Endodermal cell (in vitro differentiated cells): ENCODE measurements at regions not wholly inside any gene's neighbourhood (a gene's known extent, or its start where the extent isn't known, plus 50 kb on each side); places are given as distances from the start of the nearest gene placed in this dataset.

Experiments
- DNase-seq: peaks from one replicate; pipeline ENCODE4 v3.0.0-alpha.2; 2017
- H3K27ac ChIP-seq: 2 replicates; pipeline ENCODE4 v1.5.1; 2013; ENCODE audit warnings: mild to moderate bottlenecking, low read depth, low read length, moderate library complexity
- H3K27me3 ChIP-seq: 2 replicates; pipeline ENCODE4 v1.6.1; 2013; ENCODE audit warnings: mild to moderate bottlenecking, low read length, moderate library complexity; ENCODE audit not compliant: insufficient read depth, control insufficient read depth, poor library complexity, severe bottlenecking
- H3K36me3 ChIP-seq: 2 replicates; pipeline ENCODE4 v1.7.0; 2013; ENCODE audit warnings: mild to moderate bottlenecking, low read length, moderate library complexity; ENCODE audit not compliant: control insufficient read depth, insufficient read depth
- H3K4me1 ChIP-seq: one replicate; pipeline ENCODE4 v1.7.0; 2013; ENCODE audit warnings: low read length; ENCODE audit not compliant: control insufficient read depth, insufficient read depth
- H3K4me3 ChIP-seq: 2 replicates; pipeline ENCODE4 v1.5.1; 2013; ENCODE audit warnings: mild to moderate bottlenecking, low read length, moderate library complexity
- H3K9ac ChIP-seq: 2 replicates; pipeline ENCODE4 v1.6.1; 2013; ENCODE audit warnings: mild to moderate bottlenecking, low read length, moderate library complexity; ENCODE audit not compliant: poor library complexity, severe bottlenecking; ENCODE audit errors: extremely low read depth
- H3K9me3 ChIP-seq: 2 replicates; pipeline ENCODE4 v1.6.1; 2013; ENCODE audit warnings: mild to moderate bottlenecking, low read length, moderate library complexity; ENCODE audit not compliant: control insufficient read depth
- H3K27ac Mint-ChIP-seq: 2 replicates; pipeline ENCODE4 v1.8.0; 2020; ENCODE audit warnings: mixed read lengths
- H3K27me3 Mint-ChIP-seq: 2 replicates; pipeline ENCODE4 v1.8.0; 2021; ENCODE audit warnings: mild to moderate bottlenecking, mixed read lengths; ENCODE audit not compliant: insufficient read depth
- H3K36me3 Mint-ChIP-seq: 2 replicates; pipeline ENCODE4 v1.8.0; 2020; ENCODE audit warnings: low read depth, mixed read lengths
- H3K4me1 Mint-ChIP-seq: 2 replicates; pipeline ENCODE4 v1.8.0; 2020; ENCODE audit warnings: mixed read lengths
- H3K4me3 Mint-ChIP-seq: 2 replicates; pipeline ENCODE4 v1.8.0; 2020; ENCODE audit warnings: mild to moderate bottlenecking, moderate library complexity, mixed read lengths
- H3K9me3 Mint-ChIP-seq: 2 replicates; pipeline ENCODE4 v1.8.0; 2020; ENCODE audit warnings: mild to moderate bottlenecking, mixed read lengths
- WGBS, 2 experiments: methylation state at CpG; one replicate each; pipeline versions ENCODE4 v1.1.5 to v1.1.7; 2013; ENCODE audit warnings: missing lambda C conversion rate in 2 of 2, mixed read lengths in 1 of 2; ENCODE audit not compliant: insufficient coverage in 1 of 2, insufficient read length in 1 of 2; 5-methylcytosine and 5-hydroxymethylcytosine counted together
- TF ChIP-seq, protein P1 (sequence below): fragments of 200-600 bp; sonication (generic); conservative IDR thresholded peaks from 2 replicates; pipeline ENCODE4 v1.5.0; 2021; ENCODE audit warnings: antibody characterized with exemption, mild to moderate bottlenecking

DNA sequence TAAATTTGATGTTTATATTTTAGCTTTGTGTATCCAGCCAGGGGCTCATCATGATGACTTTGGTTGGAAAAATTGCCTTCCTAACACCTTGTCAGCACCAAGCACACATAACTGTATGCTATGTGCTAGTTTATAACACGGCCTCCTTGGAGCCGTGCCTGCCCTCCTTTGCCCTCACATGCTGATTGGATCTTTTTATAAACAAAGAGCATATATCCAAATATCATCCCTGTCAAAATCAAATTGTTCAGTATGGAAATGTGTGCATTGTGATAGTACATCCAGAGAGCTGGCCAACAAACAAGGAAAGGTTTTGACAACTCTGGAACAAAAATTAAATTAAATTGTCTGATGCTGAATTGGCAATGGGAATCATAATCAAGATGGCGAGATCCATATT, 241.5 kb downstream of the DCDC2C start:
- Mint-ChIP-seq H3K9me3 (no peaks in the 10 kb centered on the region), H3K4me3 (no peak overlapping the region)
- TF ChIP-seq, protein P1, sequence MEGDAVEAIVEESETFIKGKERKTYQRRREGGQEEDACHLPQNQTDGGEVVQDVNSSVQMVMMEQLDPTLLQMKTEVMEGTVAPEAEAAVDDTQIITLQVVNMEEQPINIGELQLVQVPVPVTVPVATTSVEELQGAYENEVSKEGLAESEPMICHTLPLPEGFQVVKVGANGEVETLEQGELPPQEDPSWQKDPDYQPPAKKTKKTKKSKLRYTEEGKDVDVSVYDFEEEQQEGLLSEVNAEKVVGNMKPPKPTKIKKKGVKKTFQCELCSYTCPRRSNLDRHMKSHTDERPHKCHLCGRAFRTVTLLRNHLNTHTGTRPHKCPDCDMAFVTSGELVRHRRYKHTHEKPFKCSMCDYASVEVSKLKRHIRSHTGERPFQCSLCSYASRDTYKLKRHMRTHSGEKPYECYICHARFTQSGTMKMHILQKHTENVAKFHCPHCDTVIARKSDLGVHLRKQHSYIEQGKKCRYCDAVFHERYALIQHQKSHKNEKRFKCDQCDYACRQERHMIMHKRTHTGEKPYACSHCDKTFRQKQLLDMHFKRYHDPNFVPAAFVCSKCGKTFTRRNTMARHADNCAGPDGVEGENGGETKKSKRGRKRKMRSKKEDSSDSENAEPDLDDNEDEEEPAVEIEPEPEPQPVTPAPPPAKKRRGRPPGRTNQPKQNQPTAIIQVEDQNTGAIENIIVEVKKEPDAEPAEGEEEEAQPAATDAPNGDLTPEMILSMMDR = no peak

DNA sequence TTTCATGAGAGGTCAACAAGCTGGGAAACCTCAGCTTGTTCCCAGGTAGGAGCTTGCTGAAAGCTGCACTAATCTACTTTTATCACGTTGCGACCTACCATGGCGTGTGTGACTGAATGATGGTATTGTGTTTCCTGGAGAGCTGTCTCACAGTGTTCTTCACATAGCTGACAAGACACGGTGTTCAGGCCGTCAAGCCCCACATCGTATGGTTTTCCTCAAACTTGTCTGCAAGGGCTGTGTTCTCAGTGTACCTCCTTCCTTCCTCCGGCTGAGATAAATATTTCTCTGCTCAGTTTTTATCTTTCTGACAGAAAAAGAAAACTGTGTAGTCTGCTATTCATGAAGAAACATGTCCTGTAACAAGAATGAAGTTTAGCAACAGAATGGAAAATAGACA, 244.8 kb downstream of the DCDC2C start:
- Mint-ChIP-seq H3K9me3 (no peaks in the 10 kb centered on the region), H3K36me3 (no peaks in the 10 kb centered on the region), H3K27ac (no peak overlapping the region)

More for the DNA sequence above, 241.5 kb downstream of the DCDC2C start:
- no peaks in the 10 kb centered on the region for H3K9me3 ChIP-seq
- DNase-seq = no peak
- H3K4me1 ChIP-seq = no peaks in the 10 kb centered on the region
- no peak overlapping the region for H3K27ac ChIP-seq
- H3K4me3 ChIP-seq = no peak overlapping the region
- no peaks in the 10 kb centered on the region for H3K36me3 Mint-ChIP-seq
- 95 to 100% methylated on average over 1 to 3 of the region's 3 CpGs for WGBS, 2 experiments
- H3K36me3 ChIP-seq = no peaks in the 10 kb centered on the region
- no peaks in the 10 kb centered on the region for H3K27me3 ChIP-seq
- H3K27ac Mint-ChIP-seq = no peak overlapping the region
- H3K4me1 Mint-ChIP-seq = peaks cover 2% of the 10 kb centered on the region
- H3K9ac ChIP-seq = no peak overlapping the region
- H3K27me3 Mint-ChIP-seq = no peaks in the 10 kb centered on the region

DNA sequence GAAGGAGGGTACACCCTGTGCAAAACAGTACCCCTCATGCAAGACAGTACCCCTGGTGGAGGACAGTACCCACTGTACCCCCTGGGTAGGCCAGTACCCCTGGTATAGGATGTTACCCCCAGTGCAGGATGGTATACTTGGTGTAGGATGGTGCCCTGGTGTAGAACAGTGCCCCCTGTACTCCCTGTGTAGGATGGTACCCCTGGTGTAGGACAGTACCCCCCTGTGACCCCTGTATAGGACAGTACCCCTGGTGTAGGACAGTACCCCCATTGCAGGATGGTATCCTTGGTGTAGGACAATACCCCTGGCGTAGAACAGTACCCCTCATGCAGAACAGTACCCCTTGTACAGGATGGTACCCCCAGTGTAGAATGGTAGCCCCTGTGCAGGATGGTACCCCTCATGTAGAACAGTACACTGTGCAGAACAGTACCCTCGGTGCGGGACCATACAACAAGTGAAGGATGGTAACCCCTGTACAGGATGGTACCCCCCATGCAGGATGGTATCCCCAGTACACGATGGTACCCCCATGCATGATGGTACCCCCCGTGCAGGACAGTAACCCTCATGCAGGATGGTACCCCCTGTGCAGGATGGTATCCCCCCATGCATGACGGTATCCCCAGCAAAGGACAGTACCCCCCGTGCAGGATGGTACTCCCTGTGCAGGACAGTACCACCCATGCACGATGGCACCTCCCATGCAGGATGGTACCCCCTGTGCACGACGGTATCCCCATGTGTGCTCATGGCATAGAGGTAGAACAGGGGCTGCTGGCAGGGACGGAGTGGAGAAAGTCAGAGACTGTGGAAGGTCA, 248.0 kb downstream of the DCDC2C start:
- Mint-ChIP-seq H3K27me3 (no peaks in the 10 kb centered on the region), H3K36me3 (no peaks in the 10 kb centered on the region), H3K4me1 (no peaks in the 10 kb centered on the region), H3K9me3 (no peaks in the 10 kb centered on the region), H3K27ac (no peak overlapping the region), H3K4me3 (no peak overlapping the region)
- no peak overlapping the region for H3K4me3 ChIP-seq
- H3K36me3 ChIP-seq = no peaks in the 10 kb centered on the region
- no peak overlapping the region for H3K27ac ChIP-seq
- no peaks in the 10 kb centered on the region for H3K27me3 ChIP-seq
- no peaks in the 10 kb centered on the region for H3K4me1 ChIP-seq
- TF ChIP-seq, protein P1 = no peak
- no peak for DNase-seq
- no peak overlapping the region for H3K9ac ChIP-seq
- no peaks in the 10 kb centered on the region for H3K9me3 ChIP-seq
- 87 to 88% methylated on average over 8 to 11 of the region's 11 CpGs for WGBS, 2 experiments

More for the DNA sequence above, 244.8 kb downstream of the DCDC2C start:
- Histone ChIP-seq H3K4me1 (no peaks in the 10 kb centered on the region), H3K27ac (no peak overlapping the region), H3K27me3 (no peaks in the 10 kb centered on the region), H3K9me3 (no peaks in the 10 kb centered on the region), H3K4me3 (no peak overlapping the region), H3K36me3 (no peaks in the 10 kb centered on the region), H3K9ac (no peak overlapping the region)
- Mint-ChIP-seq H3K4me1 (no peaks in the 10 kb centered on the region), H3K4me3 (no peak overlapping the region), H3K27me3 (no peaks in the 10 kb centered on the region)
- DNase-seq = no peak
- WGBS, 2 experiments = 88% methylated on average over 6 to 7 of the region's 7 CpGs
- TF ChIP-seq, protein P1 = no peak
